Liver (tissue), 8 donors: ENCODE measurements at regions not wholly inside any gene's neighbourhood (a gene's known extent, or its start where the extent isn't known, plus 50 kb on each side); places are given as distances from the start of the nearest gene placed in this dataset.
A peak's percentile ranks its signal among the peaks of the same experiment; 100 is the strongest.

Experiments used
- DNase-seq: peaks from one replicate; pipeline ENCODE4 v3.0.0-alpha.2; 2017; ENCODE audit warnings: low spot score
- H3K27ac ChIP-seq, 2 donors: one replicate each; pipeline ENCODE4 v1.7.0; 2013; ENCODE audit warnings: inconsistent platforms in 2 of 2, low read length in 2 of 2, control low read depth in 1 of 2, low read depth in 1 of 2, mild to moderate bottlenecking in 1 of 2
- H3K27me3 ChIP-seq, 4 donors: one replicate each; pipeline versions ENCODE4 v1.6.1 to v1.7.0; 2013; ENCODE audit warnings: low read length in 3 of 4, inconsistent platforms in 1 of 4, mild to moderate bottlenecking in 1 of 4, moderate library complexity in 1 of 4; ENCODE audit not compliant: control insufficient read depth in 4 of 4, insufficient read depth in 4 of 4
- H3K36me3 ChIP-seq, 4 donors: one replicate each; pipeline versions ENCODE4 v1.6.1 to v1.7.0; 2013; ENCODE audit warnings: low read length in 3 of 4, mild to moderate bottlenecking in 3 of 4, low read depth in 1 of 4, moderate library complexity in 1 of 4; ENCODE audit not compliant: control insufficient read depth in 4 of 4, insufficient read depth in 3 of 4
- H3K4me1 ChIP-seq, 4 donors: one replicate each; pipeline versions ENCODE4 v1.6.1 to v1.7.0; 2013; ENCODE audit warnings: low read length in 3 of 4, mild to moderate bottlenecking in 3 of 4, moderate library complexity in 1 of 4; ENCODE audit not compliant: control insufficient read depth in 4 of 4, insufficient read depth in 4 of 4
- H3K4me3 ChIP-seq, 3 donors: one replicate each; pipeline versions ENCODE4 v1.6.1 to v1.7.0; 2013; ENCODE audit warnings: low read length in 3 of 3, control low read depth in 1 of 3, low read depth in 1 of 3, mild to moderate bottlenecking in 1 of 3
- H3K9ac ChIP-seq, 2 donors: one replicate each; pipeline ENCODE4 v1.7.0; 2013; ENCODE audit warnings: low read length in 2 of 2, mild to moderate bottlenecking in 2 of 2, moderate library complexity in 2 of 2, control low read depth in 1 of 2, low read depth in 1 of 2
- H3K9me3 ChIP-seq, 4 donors: one replicate each; pipeline versions ENCODE4 v1.6.1 to v1.7.0; 2013; ENCODE audit warnings: low read length in 3 of 4; ENCODE audit not compliant: control insufficient read depth in 4 of 4
- ATF3 ChIP-seq: IDR thresholded peaks from 2 replicates; pipeline ENCODE4 v1.6.1; 2016; ENCODE audit warnings: antibody characterized with exemption
- CTCF ChIP-seq: fragments of 150-350 bp; IDR thresholded peaks from 2 replicates; pipeline ENCODE4 v1.5.1; 2017; ENCODE audit warnings: improper control_type of control experiment, low read depth, low read length; ENCODE audit not compliant: missing input control
- EGR1 ChIP-seq, 2 donors: IDR thresholded peaks; 2 replicates each; pipeline ENCODE4 v1.6.1; 2016 to 2018; ENCODE audit warnings: antibody characterized with exemption in 2 of 2, low read depth in 2 of 2
- FOXA1 ChIP-seq: IDR thresholded peaks from 2 replicates; pipeline ENCODE4 v1.6.1; 2016; ENCODE audit warnings: antibody characterized with exemption
- FOXA2 ChIP-seq: IDR thresholded peaks from 2 replicates; pipeline ENCODE4 v1.6.1; 2016; ENCODE audit warnings: antibody characterized with exemption
- HNF4A ChIP-seq, 2 donors: conservative IDR thresholded peaks; 2 replicates each; pipeline ENCODE4 v1.6.1; 2016; ENCODE audit warnings: antibody characterized with exemption in 2 of 2, mild to moderate bottlenecking in 2 of 2
- HNF4G ChIP-seq: IDR thresholded peaks from 2 replicates; pipeline ENCODE4 v1.6.1; 2016; ENCODE audit warnings: antibody characterized with exemption
- JUND ChIP-seq, 2 donors: IDR thresholded peaks; 2 replicates each; pipeline ENCODE4 v1.6.1; 2016; ENCODE audit warnings: antibody characterized with exemption in 2 of 2
- MAX ChIP-seq: IDR thresholded peaks from 2 replicates; pipeline ENCODE4 v1.6.1; 2016; ENCODE audit warnings: antibody characterized with exemption
- NR2F2 ChIP-seq: IDR thresholded peaks from 2 replicates; pipeline ENCODE4 v1.6.1; 2016; ENCODE audit warnings: antibody characterized with exemption
- RAD21 ChIP-seq, 2 donors: IDR thresholded peaks; 2 replicates each; pipeline ENCODE4 v1.6.1; 2016; ENCODE audit warnings: antibody characterized with exemption in 2 of 2, mild to moderate bottlenecking in 2 of 2
- RXRA ChIP-seq, 2 donors: IDR thresholded peaks; 2 replicates each; pipeline ENCODE4 v1.6.1; 2017 to 2018; ENCODE audit warnings: antibody characterized with exemption in 2 of 2, mild to moderate bottlenecking in 1 of 2
- SP1 ChIP-seq: IDR thresholded peaks from 2 replicates; pipeline ENCODE4 v1.6.1; 2018; ENCODE audit warnings: antibody characterized with exemption, mild to moderate bottlenecking
- TAF1 ChIP-seq: conservative IDR thresholded peaks from 2 replicates; pipeline ENCODE4 v1.6.1; 2016; ENCODE audit warnings: antibody characterized with exemption, mild to moderate bottlenecking
- YY1 ChIP-seq: IDR thresholded peaks from 2 replicates; pipeline ENCODE4 v1.6.1; 2016; ENCODE audit warnings: antibody characterized with exemption, mild to moderate bottlenecking
- ZBTB33 ChIP-seq: IDR thresholded peaks from 2 replicates; pipeline ENCODE4 v1.6.1; 2016; ENCODE audit warnings: antibody characterized with exemption
- WGBS: extraction: QIAGEN DNeasy Blood & Tissue Kit; methylation state at CpG from one replicate; pipeline ENCODE4 v1.1.7; 2013; 5-methylcytosine and 5-hydroxymethylcytosine counted together
- donor health status: healthy.
- donor health status: healthy.
- donor health status: healthy.
- donor health status: healthy.
- donor health status: healthy.

- H3K27me3 ChIP-seq = no peaks in the 10 kb centered on the region
- H3K36me3 ChIP-seq = no peaks in the 10 kb centered on the region
- peak in 1 of 2 donors; percentile 46 for TF ChIP-seq RXRA (IDR thresholded peaks at IDR 0.05)
- peak; percentile 62 for TF ChIP-seq FOXA2
- peak; percentile 60 for TF ChIP-seq MAX
- TF ChIP-seq ATF3 = peak; percentile 46
- no peak for TF ChIP-seq CTCF
- TF ChIP-seq EGR1 (IDR thresholded peaks at IDR 0.05; ENCODE audit: low read depth in 2 of 2) = no peak
- TF ChIP-seq YY1 = peak; percentile 87
- TF ChIP-seq HNF4A (conservative IDR thresholded peaks at IDR 0.05) = peak in 1 of 2 donors; percentile 42
- peak; percentile 24 to 26 for TF ChIP-seq RAD21 (IDR thresholded peaks at IDR 0.05)
- no peaks in the 10 kb centered on the region for H3K4me1 ChIP-seq
- no peak overlapping the region for H3K27ac ChIP-seq
- no peak overlapping the region for H3K4me3 ChIP-seq
- H3K9me3 ChIP-seq = peaks cover 0 to 7% (median 0%) of the 10 kb centered on the region in 4 donors
- no peak overlapping the region for H3K9ac ChIP-seq
- WGBS = 49% methylated on average over 2 of the region's 2 CpGs
- no peak for DNase-seq
Measured at GRCh38 chr6:14349507-14349906, 231.9 kb downstream of the CD83 start.

- WGBS = 93% methylated on average over 6 of the region's 6 CpGs
- DNase-seq = no peak
- Histone ChIP-seq H3K36me3 (no peaks in the 10 kb centered on the region), H3K9ac (no peak overlapping the region), H3K27ac (no peak overlapping the region), H3K4me1 (no peaks in the 10 kb centered on the region), H3K9me3 (peaks cover 0 to 7% (median 0%) of the 10 kb centered on the region in 4 donors), H3K27me3 (no peaks in the 10 kb centered on the region), H3K4me3 (no peak overlapping the region)
- no peak for TF ChIP-seq HNF4A (conservative IDR thresholded peaks at IDR 0.05)
- TF ChIP-seq FOXA2 = no peak
- TF ChIP-seq RAD21 (IDR thresholded peaks at IDR 0.05) = no peak
- TF ChIP-seq NR2F2 = no peak
- no peak for TF ChIP-seq EGR1 (IDR thresholded peaks at IDR 0.05; ENCODE audit: low read depth in 2 of 2)
- TF ChIP-seq JUND (IDR thresholded peaks at IDR 0.05) = no peak
- no peak for TF ChIP-seq CTCF
- no peak for TF ChIP-seq FOXA1
- TF ChIP-seq SP1 = no peak
- no peak for TF ChIP-seq HNF4G
- no peak for TF ChIP-seq TAF1
- TF ChIP-seq YY1 = no peak
- no peak for TF ChIP-seq ZBTB33
- TF ChIP-seq RXRA (IDR thresholded peaks at IDR 0.05) = no peak
- no peak for TF ChIP-seq ATF3
Measured at GRCh38 chr6:14350210-14350609, 232.6 kb downstream of the CD83 start.
